Trophoblast cell (in vitro differentiated cells and primary cell): ENCODE measurements at regions not wholly inside any gene's neighbourhood (a gene's known extent, or its start where the extent isn't known, plus 50 kb on each side); places are given as distances from the start of the nearest gene placed in this dataset.
A peak's percentile ranks its signal among the peaks of the same experiment; 100 is the strongest.

Source experiments
- DNase-seq, 2 donors: peaks; one replicate each; pipeline ENCODE4 v3.0.0-alpha.2; 2016
- H2AFZ ChIP-seq: 2 replicates; pipeline ENCODE4 v1.6.1; 2013; ENCODE audit warnings: low read length, moderate library complexity, mild to moderate bottlenecking; ENCODE audit not compliant: insufficient read depth, poor library complexity
- H2AK5ac ChIP-seq: 2 replicates; pipeline ENCODE4 v1.6.1; 2013; ENCODE audit warnings: mild to moderate bottlenecking, low read length
- H2BK120ac ChIP-seq: 2 replicates; pipeline ENCODE4 v1.6.1; 2013; ENCODE audit warnings: low read length, mild to moderate bottlenecking, moderate library complexity; ENCODE audit not compliant: insufficient read depth, poor library complexity
- H2BK12ac ChIP-seq: 2 replicates; pipeline ENCODE4 v1.6.1; 2013; ENCODE audit warnings: mild to moderate bottlenecking, low read length, moderate library complexity
- H2BK5ac ChIP-seq: 2 replicates; pipeline ENCODE4 v1.6.1; 2013; ENCODE audit warnings: low read length, low read depth, moderate library complexity, mild to moderate bottlenecking; ENCODE audit not compliant: poor library complexity
- H3K14ac ChIP-seq: 2 replicates; pipeline ENCODE4 v1.6.1; 2013; ENCODE audit warnings: mild to moderate bottlenecking, low read length
- H3K18ac ChIP-seq: 2 replicates; pipeline ENCODE4 v1.6.1; 2013; ENCODE audit warnings: mild to moderate bottlenecking, low read length
- H3K23ac ChIP-seq: 2 replicates; pipeline ENCODE4 v1.6.1; 2013; ENCODE audit warnings: low read length
- H3K27ac ChIP-seq: 2 replicates; pipeline ENCODE4 v1.5.1; 2013; ENCODE audit warnings: low read depth, mild to moderate bottlenecking, inconsistent platforms, low read length, moderate library complexity
- H3K27me3 ChIP-seq: 2 replicates; pipeline ENCODE4 v1.6.1; 2013; ENCODE audit warnings: inconsistent platforms, mild to moderate bottlenecking, low read length, moderate library complexity; ENCODE audit not compliant: insufficient read depth
- H3K36me3 ChIP-seq, 2 experiments: 1 replicate in 1 of 2; 2 replicates in 1 of 2; pipeline ENCODE4 v1.6.1; 2013; ENCODE audit warnings: low read length in 2 of 2, mild to moderate bottlenecking in 2 of 2, moderate library complexity in 1 of 2; ENCODE audit not compliant: insufficient read depth in 2 of 2, control insufficient read depth in 1 of 2
- H3K4ac ChIP-seq: 2 replicates; pipeline ENCODE4 v1.6.1; 2013; ENCODE audit warnings: low read depth, mild to moderate bottlenecking, low read length, moderate library complexity
- H3K4me1 ChIP-seq, 2 experiments: 1 replicate in 1 of 2; 2 replicates in 1 of 2; pipeline ENCODE4 v1.6.1; 2013; ENCODE audit warnings: low read length in 2 of 2, mild to moderate bottlenecking in 2 of 2, moderate library complexity in 1 of 2; ENCODE audit not compliant: insufficient read depth in 2 of 2, control insufficient read depth in 1 of 2
- H3K4me2 ChIP-seq: 2 replicates; pipeline ENCODE4 v1.6.1; 2013; ENCODE audit warnings: inconsistent platforms, mild to moderate bottlenecking, low read length, moderate library complexity
- H3K4me3 ChIP-seq: 2 replicates; pipeline ENCODE4 v1.5.1; 2013; ENCODE audit warnings: mild to moderate bottlenecking, low read depth, low read length, inconsistent platforms
- H3K79me1 ChIP-seq: one replicate; pipeline ENCODE4 v1.6.1; 2013; ENCODE audit warnings: low read length
- H3K79me2 ChIP-seq: 2 replicates; pipeline ENCODE4 v1.6.1; 2013; ENCODE audit warnings: low read length, mild to moderate bottlenecking; ENCODE audit not compliant: control insufficient read depth, insufficient read depth, poor library complexity
- H3K9ac ChIP-seq: 2 replicates; pipeline ENCODE4 v1.6.1; 2013; ENCODE audit warnings: mild to moderate bottlenecking, low read length
- H3K9me3 ChIP-seq: 2 replicates; pipeline ENCODE4 v1.6.1; 2013; ENCODE audit warnings: low read depth, mild to moderate bottlenecking, control low read depth, inconsistent platforms, low read length; ENCODE audit not compliant: insufficient read depth
- H4K12ac ChIP-seq: 2 replicates; pipeline ENCODE4 v1.6.1; 2013; ENCODE audit warnings: low read depth, mild to moderate bottlenecking, low read length, moderate library complexity
- H4K8ac ChIP-seq: 2 replicates; pipeline ENCODE4 v1.6.1; 2013; ENCODE audit warnings: low read depth, mild to moderate bottlenecking, low read length, moderate library complexity
- H4K91ac ChIP-seq: one replicate; pipeline ENCODE4 v1.6.1; 2013; ENCODE audit warnings: low read depth, mild to moderate bottlenecking, low read length, moderate library complexity
- WGBS: extraction: QIAGEN DNeasy Blood & Tissue Kit; methylation state at CpG from one replicate; pipeline ENCODE4 v1.1.7; 2013; ENCODE audit warnings: missing lambda C conversion rate; ENCODE audit not compliant: insufficient read length, insufficient coverage; ENCODE audit errors: extremely low coverage; 5-methylcytosine and 5-hydroxymethylcytosine counted together

GRCh38 chr6:121848523-121849255 is 413.2 kb downstream of the GJA1 start:
- Histone ChIP-seq H3K27ac (no peak overlapping the region), H3K18ac (no peak overlapping the region), H4K8ac (peak overlapping the region; percentile 50), H2AK5ac (no peak overlapping the region), H3K4me2 (no peak overlapping the region), H3K4ac (no peak overlapping the region), H4K91ac (no peak overlapping the region), H3K79me2 (no peaks in the 10 kb centered on the region), H2AFZ (no peak overlapping the region), H3K23ac (no peak overlapping the region), H3K9ac (no peak overlapping the region), H3K4me3 (no peak overlapping the region), H2BK12ac (peak overlapping the region; percentile 66), H3K27me3 (no peaks in the 10 kb centered on the region), H2BK5ac (no peak overlapping the region), H3K9me3 (no peaks in the 10 kb centered on the region), H4K12ac (no peak overlapping the region), H3K79me1 (peaks cover 3% of the 10 kb centered on the region), H3K36me3 (no peaks in the 10 kb centered on the region), H2BK120ac (peak overlapping the region; percentile 55), H3K4me1 (peaks cover 2 to 4% of the 10 kb centered on the region in 2 experiments), H3K14ac (no peak overlapping the region)
- no CpG with 5 or more reads among the region's 6 CpGs for WGBS
- DNase-seq = no peak

GRCh38 chr6:121849477-121849876 is 414.0 kb downstream of the GJA1 start:
- no peak overlapping the region for H2BK12ac ChIP-seq
- H3K14ac ChIP-seq = no peak overlapping the region
- H3K18ac ChIP-seq = no peak overlapping the region
- H4K12ac ChIP-seq = no peak overlapping the region
- no peak overlapping the region for H2AFZ ChIP-seq
- H3K27me3 ChIP-seq = no peaks in the 10 kb centered on the region
- H2AK5ac ChIP-seq = no peak overlapping the region
- H3K9me3 ChIP-seq = no peaks in the 10 kb centered on the region
- H4K8ac ChIP-seq = no peak overlapping the region
- WGBS = no CpG with 5 or more reads among the region's 5 CpGs
- H3K79me1 ChIP-seq = peaks cover 3% of the 10 kb centered on the region
- H3K4me3 ChIP-seq = no peak overlapping the region
- peak; percentile 30 to 78 for DNase-seq
- no peak overlapping the region for H3K4me2 ChIP-seq
- H2BK5ac ChIP-seq = no peak overlapping the region
- no peak overlapping the region for H3K23ac ChIP-seq
- H3K4me1 ChIP-seq = peaks cover 2 to 4% of the 10 kb centered on the region in 2 experiments
- no peaks in the 10 kb centered on the region for H3K36me3 ChIP-seq
- H2BK120ac ChIP-seq = no peak overlapping the region
- no peak overlapping the region for H3K4ac ChIP-seq
- H3K79me2 ChIP-seq = no peaks in the 10 kb centered on the region
- no peak overlapping the region for H3K9ac ChIP-seq
- H4K91ac ChIP-seq = no peak overlapping the region
- H3K27ac ChIP-seq = no peak overlapping the region

GRCh38 chr6:121851056-121851455 is 415.6 kb downstream of the GJA1 start:
- H3K9me3 ChIP-seq = no peaks in the 10 kb centered on the region
- no peak overlapping the region for H3K23ac ChIP-seq
- no peak overlapping the region for H4K8ac ChIP-seq
- no peak overlapping the region for H2AK5ac ChIP-seq
- H2BK12ac ChIP-seq = no peak overlapping the region
- no peak overlapping the region for H3K4ac ChIP-seq
- DNase-seq = no peak
- H3K4me2 ChIP-seq = no peak overlapping the region
- no peaks in the 10 kb centered on the region for H3K36me3 ChIP-seq
- no peak overlapping the region for H3K14ac ChIP-seq
- no peak overlapping the region for H3K4me3 ChIP-seq
- H3K9ac ChIP-seq = no peak overlapping the region
- peaks cover 3% of the 10 kb centered on the region for H3K79me1 ChIP-seq
- H3K18ac ChIP-seq = no peak overlapping the region
- no peaks in the 10 kb centered on the region for H3K27me3 ChIP-seq
- no peak overlapping the region for H4K12ac ChIP-seq
- no peaks in the 10 kb centered on the region for H3K79me2 ChIP-seq
- H3K27ac ChIP-seq = no peak overlapping the region
- H2BK5ac ChIP-seq = no peak overlapping the region
- no peak overlapping the region for H2AFZ ChIP-seq
- H2BK120ac ChIP-seq = no peak overlapping the region
- WGBS = no CpG with 5 or more reads among the region's 2 CpGs
- H3K4me1 ChIP-seq = peaks cover 2 to 4% of the 10 kb centered on the region in 2 experiments
- H4K91ac ChIP-seq = no peak overlapping the region

GRCh38 chr6:121853686-121854085 is 418.2 kb downstream of the GJA1 start:
- H3K4ac ChIP-seq = no peak overlapping the region
- H3K36me3 ChIP-seq = no peaks in the 10 kb centered on the region
- no peaks in the 10 kb centered on the region for H3K9me3 ChIP-seq
- no peak overlapping the region for H4K8ac ChIP-seq
- H4K91ac ChIP-seq = no peak overlapping the region
- H3K4me2 ChIP-seq = no peak overlapping the region
- no peak overlapping the region for H2BK12ac ChIP-seq
- no peak overlapping the region for H3K18ac ChIP-seq
- DNase-seq = no peak
- H2AK5ac ChIP-seq = peak overlapping the region; percentile 18
- no peak overlapping the region for H3K14ac ChIP-seq
- no peak overlapping the region for H2AFZ ChIP-seq
- H3K9ac ChIP-seq = no peak overlapping the region
- H3K4me1 ChIP-seq = peaks cover 0 to 7% of the 10 kb centered on the region in 2 experiments
- H3K79me2 ChIP-seq = no peaks in the 10 kb centered on the region
- H3K27me3 ChIP-seq = no peaks in the 10 kb centered on the region
- no peak overlapping the region for H3K27ac ChIP-seq
- H2BK5ac ChIP-seq = no peak overlapping the region
- WGBS = no CpG with 5 or more reads among the region's 4 CpGs
- peaks cover 3% of the 10 kb centered on the region for H3K79me1 ChIP-seq
- no peak overlapping the region for H3K4me3 ChIP-seq
- no peak overlapping the region for H4K12ac ChIP-seq
- H3K23ac ChIP-seq = no peak overlapping the region
- H2BK120ac ChIP-seq = peak overlapping the region; percentile 49
